ENCODE measurements at regions not wholly inside any gene's neighbourhood (a gene's known extent, or its start where the extent isn't known, plus 50 kb on each side); places are given as distances from the start of the nearest gene placed in this dataset.
"Not testable (repeated sequence)": the region's sequence is repeated elsewhere in the genome, so short reads cannot be mapped to it uniquely, and the experiment has no call there.

DNA sequence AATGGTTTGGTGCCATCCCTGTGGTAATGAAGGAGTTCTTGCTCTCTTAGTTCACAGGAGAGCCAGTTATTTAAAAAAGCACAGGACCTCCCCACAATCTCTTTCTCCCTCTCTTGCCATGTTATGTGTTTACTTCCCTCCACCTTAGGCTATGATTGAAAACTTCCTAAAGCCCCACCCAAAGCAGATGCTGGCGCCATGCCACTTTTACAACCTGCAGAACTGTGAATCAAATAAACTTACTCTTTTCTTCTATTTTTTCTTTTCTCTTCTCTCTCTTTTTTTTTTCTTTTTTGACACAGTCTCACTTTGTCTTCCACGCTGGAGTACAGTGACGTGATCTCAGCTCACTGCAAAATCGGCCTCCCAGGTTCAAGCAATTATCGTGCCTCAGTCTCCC lies 508.4 kb upstream of the EPHA7 start:
- intact Hi-C loops (cut with DNase I): no loop called here
- no peak for ATAC-seq
- DNase-seq (ENCODE audit: missing footprints): no peak

DNA sequence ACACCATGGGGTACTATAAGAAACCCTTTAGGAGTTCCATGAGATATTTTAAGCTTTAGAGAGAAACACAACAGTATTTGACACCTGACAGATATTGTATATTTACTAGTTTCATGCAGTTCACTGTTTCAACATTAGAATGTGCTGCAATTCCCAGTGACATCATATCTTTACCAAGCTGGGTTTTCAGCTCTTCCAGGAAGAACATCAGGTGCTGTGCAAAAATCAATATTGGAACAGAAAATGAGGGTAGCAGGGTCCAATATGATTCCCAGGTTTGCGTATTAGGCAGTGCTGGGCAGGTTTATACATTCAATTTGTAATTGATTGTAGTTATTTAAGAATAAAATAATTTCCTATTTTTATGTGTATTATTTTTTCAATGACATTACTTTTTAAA lies 500.0 kb upstream of the EPHA7 start:
- ATAC-seq (no peak), DNase-seq (ENCODE audit: missing footprints) (no peak)
- intact Hi-C loops (cut with DNase I): no loop called here

DNA sequence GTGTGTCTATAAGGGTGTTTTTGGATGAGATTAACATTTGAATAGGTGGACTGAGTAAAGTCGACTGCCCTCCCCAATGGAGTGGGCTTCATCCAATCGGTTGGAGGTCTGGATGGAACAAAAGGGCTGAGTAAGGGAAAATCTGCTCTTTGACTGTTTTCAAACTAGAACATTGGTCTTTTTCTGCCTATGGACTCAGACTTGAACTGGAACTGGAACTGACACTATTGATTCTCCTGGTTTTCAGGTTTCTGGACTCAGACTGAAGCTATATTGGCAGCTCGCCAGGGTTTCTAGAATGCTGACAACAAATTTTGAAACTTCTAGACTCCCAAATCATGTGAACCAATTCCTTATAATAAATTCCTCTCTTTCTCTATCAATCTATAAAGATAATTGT lies 498.9 kb upstream of the EPHA7 start:
- intact Hi-C loops (cut with DNase I): no loop called here
- no peak for DNase-seq (ENCODE audit: missing footprints)
- ATAC-seq: no peak

DNA sequence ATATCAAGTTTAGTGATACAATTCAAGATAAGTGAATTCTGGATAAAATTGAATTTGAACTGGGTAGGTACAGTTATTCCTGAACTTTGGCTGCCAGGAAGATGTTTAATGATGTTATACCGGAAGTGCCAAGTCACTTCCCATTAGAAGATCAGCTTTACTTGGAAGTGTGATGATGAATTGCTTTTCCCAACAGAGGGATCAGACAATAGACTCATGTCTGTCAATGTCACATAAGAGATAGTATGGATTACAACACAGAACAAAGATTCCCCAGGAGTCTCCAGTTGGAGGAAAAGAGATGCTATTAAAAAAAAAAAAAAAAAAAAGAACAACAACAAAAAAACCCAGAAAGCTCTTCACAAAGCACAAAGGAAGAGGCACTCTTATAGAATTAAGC lies 497.9 kb upstream of the EPHA7 start:
- intact Hi-C loops (cut with DNase I): no loop called here
- ATAC-seq (no peak), DNase-seq (ENCODE audit: missing footprints) (no peak)

DNA sequence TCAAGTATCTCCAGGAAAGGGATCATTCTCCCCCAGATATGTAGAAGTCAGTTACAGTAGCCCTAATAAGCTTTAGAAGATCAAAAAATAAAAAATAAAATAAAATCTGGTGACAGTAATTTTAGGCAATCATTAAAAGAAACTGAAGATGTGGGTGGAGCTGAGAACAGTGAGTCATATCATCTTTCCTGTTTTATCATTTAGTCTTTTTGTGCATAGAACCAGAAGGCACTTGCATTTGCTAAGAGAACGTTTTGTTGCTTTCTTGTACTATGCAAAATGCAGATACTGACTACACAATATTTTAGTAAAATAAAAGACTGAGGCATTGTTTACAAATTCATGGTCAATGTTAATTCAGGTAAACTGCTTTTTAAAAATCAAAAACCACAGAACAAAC lies 497.4 kb upstream of the EPHA7 start:
- no peak for DNase-seq (ENCODE audit: missing footprints)
- intact Hi-C loops (cut with DNase I): no loop called here
- no peak for ATAC-seq

DNA sequence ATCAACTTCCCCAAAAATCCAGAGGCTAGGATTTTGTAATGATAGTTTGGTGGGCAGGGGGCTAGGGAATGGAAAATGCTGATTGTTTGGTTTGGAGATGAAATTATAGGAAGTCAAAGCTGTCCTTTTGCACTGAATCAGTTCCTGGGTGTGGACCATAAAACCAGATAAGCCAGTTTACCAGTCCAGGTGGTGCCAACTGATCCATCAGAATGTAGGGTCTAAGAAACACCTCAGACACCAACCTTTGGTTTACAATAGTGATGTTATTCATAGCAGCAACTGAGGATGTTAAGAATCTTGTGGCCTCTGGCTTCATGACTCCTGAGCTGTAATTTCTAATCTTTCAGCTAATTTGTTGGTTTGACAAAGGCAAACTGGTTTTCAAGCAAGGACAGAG lies 496.6 kb upstream of the EPHA7 start:
- ATAC-seq (no peak), DNase-seq (ENCODE audit: missing footprints) (no peak)
- intact Hi-C loops (cut with DNase I): no loop called here

DNA sequence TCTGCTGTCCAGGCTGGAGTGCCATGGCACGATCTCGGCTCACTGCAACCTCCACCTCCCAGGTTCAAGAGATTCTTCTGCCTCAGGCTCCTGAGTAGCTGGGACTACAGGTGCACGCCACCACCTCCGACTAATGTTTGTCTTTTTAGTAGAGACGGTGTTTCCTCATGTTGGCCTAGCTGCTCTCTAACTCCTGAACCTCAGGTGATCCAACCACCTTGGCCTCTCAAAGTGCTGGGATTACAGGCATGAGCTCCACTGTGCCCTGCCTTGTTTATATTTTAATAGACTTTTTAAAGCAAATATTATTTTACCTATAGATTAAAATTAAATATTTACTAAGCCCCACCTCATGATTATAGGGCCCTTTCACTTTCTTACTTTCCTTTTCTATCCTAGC lies 483.2 kb upstream of the EPHA7 start:
- intact Hi-C loops (cut with DNase I): no loop called here
- DNase-seq (ENCODE audit: missing footprints): no peak
- ATAC-seq: no peak

DNA sequence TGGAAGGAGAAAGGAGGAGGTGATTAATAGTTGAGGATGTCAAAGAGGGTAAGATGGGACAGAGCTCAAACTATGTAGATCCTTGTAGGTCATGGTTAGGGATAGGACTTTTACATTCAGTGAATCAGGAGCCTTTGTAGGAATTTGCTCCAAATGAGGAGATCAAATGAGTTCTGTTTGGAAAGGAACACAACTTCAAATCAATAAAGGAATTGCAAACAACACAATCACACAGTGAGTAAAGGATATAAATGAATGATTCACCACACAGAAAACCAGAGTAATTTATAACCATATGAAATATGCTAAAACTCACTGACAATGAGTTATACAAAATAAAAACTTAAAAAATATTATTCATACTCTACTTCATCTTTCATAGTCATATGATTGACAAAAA lies 480.8 kb upstream of the EPHA7 start:
- intact Hi-C loops (cut with DNase I): no loop called here
- DNase-seq (ENCODE audit: missing footprints) (no peak), ATAC-seq (no peak)

DNA sequence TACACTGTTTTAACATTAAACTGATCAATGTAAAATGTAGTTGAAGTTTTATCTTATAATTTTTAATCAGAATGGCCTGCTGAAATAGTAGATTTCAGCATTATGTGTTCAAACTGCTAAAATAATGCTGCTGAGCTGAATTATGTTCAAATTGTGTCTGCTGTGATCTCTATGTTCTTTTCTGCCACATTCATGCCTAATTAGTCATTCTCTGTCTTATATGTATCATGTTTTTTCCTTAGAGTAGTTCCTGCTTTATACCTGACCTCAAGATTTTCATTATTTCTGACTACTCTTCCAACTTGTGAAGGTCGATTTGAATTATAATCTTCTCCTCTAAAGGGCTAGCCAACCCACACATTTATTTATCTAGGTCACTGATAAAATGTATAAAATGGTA lies 476.7 kb upstream of the EPHA7 start:
- ATAC-seq: no peak
- intact Hi-C loops (cut with DNase I): no loop called here
- DNase-seq (ENCODE audit: missing footprints): no peak

DNA sequence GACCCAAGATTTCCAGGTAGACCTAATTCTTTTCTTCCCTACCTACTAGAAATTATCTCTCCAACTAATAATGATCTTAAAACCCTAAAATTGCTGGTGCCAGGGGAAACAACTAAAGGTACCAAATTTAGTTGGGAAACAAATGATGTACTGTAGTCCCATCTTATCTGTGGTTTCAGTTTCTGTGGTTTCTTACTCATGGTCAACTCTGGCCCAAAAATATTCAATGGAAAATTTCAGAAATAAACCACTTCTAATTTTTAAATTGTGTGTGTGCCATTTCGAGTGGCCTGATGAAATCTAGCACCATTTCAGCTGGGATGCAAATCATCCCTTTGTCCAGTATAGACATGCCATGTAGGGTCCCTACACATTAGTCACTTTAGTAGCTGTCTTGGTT lies 475.2 kb upstream of the EPHA7 start:
- intact Hi-C loops (cut with DNase I): no loop called here
- DNase-seq (ENCODE audit: missing footprints) (no peak), ATAC-seq (no peak)

DNA sequence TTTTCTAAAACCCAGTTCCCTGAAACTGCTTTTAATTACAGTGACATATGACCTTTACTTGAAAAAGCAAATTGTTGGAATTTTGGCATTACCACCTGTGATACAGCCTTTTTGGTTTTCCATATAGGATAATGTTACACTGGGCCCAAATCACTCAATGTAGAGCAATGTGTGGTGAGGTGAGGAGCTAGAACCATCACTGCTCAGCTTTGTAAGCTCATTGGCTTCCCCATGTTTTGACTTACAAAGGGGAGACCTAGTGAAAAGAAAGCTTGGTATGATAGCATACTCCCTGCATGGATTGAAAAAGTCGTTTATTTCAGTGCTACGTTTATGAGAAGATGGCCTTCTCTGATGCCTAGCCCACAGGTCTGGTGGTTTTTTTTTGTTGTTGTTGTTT lies 470.4 kb upstream of the EPHA7 start:
- DNase-seq (ENCODE audit: missing footprints) (no peak), ATAC-seq (no peak)
- intact Hi-C loops (cut with DNase I): no loop called here

DNA sequence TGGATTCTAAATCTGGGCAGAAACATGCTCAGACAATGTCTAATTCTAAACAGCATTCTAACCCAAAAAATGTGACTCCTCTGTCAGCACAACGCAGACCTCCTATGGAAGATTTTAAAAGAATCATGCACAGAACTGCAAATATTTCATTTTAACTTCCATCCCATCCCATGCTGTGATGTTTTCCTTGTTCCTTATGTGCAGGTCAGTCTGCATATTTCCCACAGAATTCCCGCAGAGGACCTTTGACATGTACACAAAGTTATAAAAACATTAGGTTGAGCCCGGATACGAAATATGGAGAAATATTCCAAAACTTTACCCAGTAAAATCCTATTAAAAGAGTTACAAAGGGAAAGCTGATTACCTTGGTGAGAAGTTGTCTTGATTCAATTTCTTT lies 467.1 kb upstream of the EPHA7 start:
- DNase-seq (ENCODE audit: missing footprints) (no peak), ATAC-seq (no peak)
- intact Hi-C loops (cut with DNase I): no loop called here

DNA sequence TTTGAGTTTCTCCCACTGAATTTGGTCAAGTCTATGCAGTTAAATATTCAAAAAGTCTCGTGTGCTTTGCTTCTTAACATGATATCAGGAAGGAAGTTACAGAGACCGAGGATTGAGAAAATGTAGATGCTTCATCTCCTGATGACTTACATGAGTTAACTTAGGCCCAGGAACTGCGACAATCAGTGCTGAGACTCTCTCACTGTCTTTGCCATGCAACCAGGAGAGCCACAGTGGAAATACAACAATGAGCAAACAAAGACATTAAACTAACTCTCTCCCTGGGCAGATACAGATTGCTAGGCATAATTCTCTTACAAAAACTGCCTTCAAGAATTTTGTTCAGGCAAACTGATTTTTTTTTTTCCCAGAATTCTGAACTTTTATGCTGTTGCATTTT lies 440.6 kb upstream of the EPHA7 start:
- no peak for DNase-seq (ENCODE audit: missing footprints)
- ATAC-seq: no peak
- intact Hi-C loops (cut with DNase I): no loop called here

DNA sequence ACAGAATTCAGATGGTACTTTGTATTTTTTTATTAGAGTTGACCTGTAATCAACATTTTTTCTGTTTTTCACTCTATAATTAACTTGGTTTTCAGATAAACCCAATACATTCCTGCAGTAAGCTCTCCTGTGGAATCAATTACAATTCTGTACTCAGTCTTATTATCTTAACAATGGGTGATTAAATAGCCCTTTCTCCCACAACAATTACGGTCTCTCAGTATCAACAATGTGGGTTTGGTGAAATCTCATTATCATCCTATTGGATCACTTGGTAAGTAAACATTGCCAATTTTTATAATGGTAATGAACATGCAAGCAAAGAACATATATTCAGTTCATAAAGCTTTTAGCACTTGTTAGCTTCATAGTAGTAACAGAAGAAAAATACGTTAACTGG lies 438.9 kb upstream of the EPHA7 start:
- DNase-seq (ENCODE audit: missing footprints) (no peak), ATAC-seq (no peak)
- intact Hi-C loops (cut with DNase I): no loop called here

DNA sequence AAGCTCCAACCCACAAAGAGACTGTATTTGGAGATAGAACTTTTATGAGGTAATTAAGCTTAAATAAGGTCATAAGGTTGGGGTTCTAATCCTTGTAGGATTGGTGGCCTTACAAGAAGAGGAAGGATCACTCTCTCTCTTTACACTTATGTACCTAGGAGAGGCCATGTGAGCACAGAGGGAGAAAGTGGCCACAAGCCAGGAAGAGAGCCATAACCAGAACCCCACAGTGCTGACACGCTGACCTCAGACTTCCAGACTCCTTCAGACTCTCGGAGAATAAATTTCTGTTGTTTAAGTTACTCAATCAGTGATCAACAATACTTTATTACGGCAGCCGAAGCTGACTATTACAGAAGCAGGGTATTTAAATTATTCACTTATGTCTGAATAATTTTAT lies 430.5 kb upstream of the EPHA7 start:
- ATAC-seq (no peak), DNase-seq (ENCODE audit: missing footprints) (no peak)
- intact Hi-C loops (cut with DNase I): no loop called here

DNA sequence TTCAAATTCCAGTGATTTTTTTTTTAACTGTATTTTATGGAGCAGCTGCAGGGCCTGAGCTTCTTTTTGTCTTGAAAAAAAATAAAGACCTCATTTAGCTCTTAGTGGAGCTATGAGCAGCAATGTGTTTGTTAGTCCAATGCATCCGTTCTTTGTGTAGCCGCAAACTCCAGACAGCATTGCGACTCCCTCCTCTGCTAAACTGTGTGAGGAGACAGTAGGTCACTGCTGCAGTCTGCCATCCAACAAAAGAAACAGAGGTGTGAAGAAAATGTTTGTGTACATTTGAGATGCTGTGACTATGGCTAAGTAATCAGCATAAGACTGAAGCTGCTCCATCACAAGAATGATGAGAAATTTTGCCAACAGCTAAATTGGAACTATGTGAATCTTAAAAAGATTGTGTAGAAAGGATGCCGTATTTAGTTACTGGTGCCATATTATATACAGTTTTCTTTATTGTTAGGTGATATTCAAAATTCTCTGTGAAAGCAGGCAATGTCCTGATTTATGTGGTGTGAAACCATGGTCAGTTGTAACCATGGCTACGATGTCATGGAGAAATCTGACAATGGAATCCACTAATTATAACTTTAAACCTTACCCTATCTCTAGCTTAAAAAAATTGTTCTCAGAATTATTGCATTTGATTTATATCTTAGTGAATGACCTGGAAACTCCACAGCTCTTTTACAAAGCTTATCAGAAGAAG lies 428.8 kb upstream of the EPHA7 start:
- intact Hi-C loops (cut with DNase I): no loop called here
- no peak for DNase-seq (ENCODE audit: missing footprints)
- no peak for ATAC-seq

DNA sequence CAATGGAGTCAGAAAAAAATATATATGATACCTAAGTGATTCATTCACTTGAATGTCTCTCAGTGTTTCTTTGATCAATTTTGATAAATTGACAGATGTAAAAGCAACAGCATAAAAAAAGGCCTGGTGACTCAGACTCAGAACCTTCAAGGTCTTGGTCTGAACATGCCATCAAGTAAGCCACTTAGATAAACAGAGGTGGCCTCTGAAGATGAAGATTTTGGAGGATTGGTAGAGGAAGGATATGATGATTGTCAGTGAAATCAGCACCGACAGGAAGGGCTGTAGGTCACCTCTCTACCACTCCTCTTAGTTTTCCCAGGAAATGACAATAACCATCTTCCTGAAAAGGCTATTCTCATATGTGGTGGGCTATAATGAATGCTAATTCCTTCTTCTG lies 422.8 kb upstream of the EPHA7 start:
- no peak for DNase-seq (ENCODE audit: missing footprints)
- ATAC-seq: no peak
- intact Hi-C loops (cut with DNase I): no loop called here

DNA sequence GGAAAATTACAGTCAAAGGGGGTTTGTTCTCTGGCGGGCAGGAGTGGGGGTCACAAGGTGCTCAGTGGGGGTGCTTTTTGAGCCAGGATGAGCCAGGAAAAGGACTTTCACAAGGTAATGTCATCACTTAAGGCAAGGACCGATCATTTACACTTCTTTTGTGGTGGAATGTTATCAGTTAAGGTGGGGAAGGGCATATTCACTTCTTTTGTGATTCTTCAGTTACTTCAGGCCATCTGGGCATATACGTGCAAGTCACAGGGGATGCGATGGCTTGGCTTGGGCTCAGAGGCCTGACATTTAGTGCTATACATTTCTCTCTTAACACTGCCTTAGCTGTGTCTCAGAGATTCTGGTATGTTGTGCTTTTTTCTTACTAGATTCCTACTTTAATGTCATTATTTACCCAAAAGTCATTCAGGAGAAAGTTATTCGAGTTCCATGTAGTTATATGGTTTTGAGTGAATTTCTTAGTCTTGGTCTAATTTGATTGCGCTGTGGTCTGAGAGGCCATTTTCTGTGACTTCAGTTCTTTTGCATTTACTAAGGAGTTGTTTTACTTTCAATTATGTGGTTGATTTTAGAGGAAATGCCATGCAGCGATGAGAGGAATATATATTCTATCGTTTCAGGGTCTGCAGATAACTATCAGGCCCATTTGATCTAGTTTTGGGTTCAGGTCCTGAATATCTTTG lies 416.2 kb upstream of the EPHA7 start:
- intact Hi-C loops (cut with DNase I); ATAC-seq; DNase-seq (ENCODE audit: missing footprints): not testable (repeated sequence)

DNA sequence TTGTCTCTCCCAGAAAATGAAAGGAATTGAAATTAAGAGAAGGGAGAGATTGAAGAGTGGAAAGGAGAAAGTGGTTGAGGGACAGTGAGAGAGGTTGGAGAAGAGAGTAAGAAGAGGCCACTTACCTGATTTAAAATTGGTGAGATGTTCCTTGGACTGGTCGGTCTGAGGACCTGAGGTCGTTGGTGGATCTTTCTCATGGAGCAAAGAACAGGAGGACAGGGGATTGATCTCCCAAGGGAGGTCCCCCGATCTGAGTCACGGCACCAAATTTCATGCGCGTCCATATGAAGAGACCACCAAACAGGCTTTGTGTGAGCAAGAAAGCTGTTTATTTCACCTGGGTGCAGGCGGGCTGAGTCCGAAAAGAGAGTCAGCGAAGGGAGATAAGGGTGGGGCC lies 415.7 kb upstream of the EPHA7 start:
- DNase-seq (ENCODE audit: missing footprints); ATAC-seq; intact Hi-C loops (cut with DNase I): not testable (repeated sequence)

DNA sequence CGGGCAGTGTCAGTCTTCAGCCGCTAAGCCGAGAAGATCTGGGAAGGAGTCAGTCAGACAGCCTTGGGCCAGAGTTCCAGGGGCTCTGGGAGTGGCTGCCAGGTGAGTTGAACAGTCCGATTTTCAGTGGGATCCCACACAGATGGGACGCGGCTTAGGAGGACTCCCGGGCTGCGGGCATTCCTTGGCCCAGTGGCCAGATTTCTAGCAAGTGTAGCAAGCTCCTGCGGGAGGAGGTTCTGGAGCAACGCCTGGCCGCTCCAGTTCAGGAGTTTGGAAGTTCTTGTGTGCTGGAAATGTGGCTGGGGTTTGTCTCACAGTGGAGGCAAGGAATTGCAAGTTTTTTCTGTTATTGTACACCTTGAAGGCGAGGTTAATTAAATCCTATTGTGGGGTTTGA lies 414.0 kb upstream of the EPHA7 start:
- ATAC-seq; intact Hi-C loops (cut with DNase I); DNase-seq (ENCODE audit: missing footprints): not testable (repeated sequence)

DNA sequence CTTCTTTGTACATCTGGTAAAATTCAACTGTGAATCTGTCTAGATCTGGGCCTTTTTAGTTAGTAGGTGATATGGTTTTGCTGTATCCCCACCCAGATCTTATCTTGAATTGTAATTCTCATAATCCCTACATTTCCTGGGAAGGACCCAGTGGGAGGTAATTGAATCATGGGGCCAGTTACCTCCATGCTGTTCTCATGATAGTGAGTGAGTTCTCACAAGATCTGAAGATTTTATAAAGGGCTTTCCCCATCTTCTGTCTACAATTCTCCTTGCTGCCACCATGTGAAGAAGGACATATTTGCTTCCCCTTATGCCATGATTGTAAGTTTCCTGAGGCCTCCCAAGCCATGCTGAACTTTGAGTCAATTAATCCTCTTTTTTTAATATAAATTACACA lies 410.4 kb upstream of the EPHA7 start:
- intact Hi-C loops (cut with DNase I); ATAC-seq; DNase-seq (ENCODE audit: missing footprints): not testable (repeated sequence)
